ENCODE measurements at regions not wholly inside any gene's neighbourhood (a gene's known extent, or its start where the extent isn't known, plus 50 kb on each side); places are given as distances from the start of the nearest gene placed in this dataset.

- Histone ChIP-seq H3K79me1 (ENCODE audit: low read length) (no peaks in the 10 kb centered on the region), H2AK5ac (ENCODE audit: low read length) (no peak overlapping the region), H3K36me3 (ENCODE audit: control insufficient read depth, insufficient read depth, low read length) (no peaks in the 10 kb centered on the region), H4K8ac (ENCODE audit: low read depth, low read length) (no peak overlapping the region), H3K56ac (ENCODE audit: low read length) (no peak overlapping the region), H2BK120ac (ENCODE audit: low read depth, low read length) (no peak overlapping the region), H3K27ac (ENCODE audit: low read depth, low read length) (no peak overlapping the region), H3K27me3 (ENCODE audit: insufficient read depth, low read length, poor library complexity) (no peaks in the 10 kb centered on the region), H3K18ac (ENCODE audit: low read length) (no peak overlapping the region), H2BK5ac (ENCODE audit: low read length) (no peak overlapping the region), H3K23ac (ENCODE audit: low read length) (no peak overlapping the region), H3K9ac (ENCODE audit: low read length) (no peak overlapping the region), H3K4me2 (ENCODE audit: low read length) (no peak overlapping the region), H3K4me1 (ENCODE audit: control insufficient read depth, low read depth, low read length) (no peaks in the 10 kb centered on the region), H3K79me2 (ENCODE audit: control insufficient read depth, insufficient read depth, low read length) (no peaks in the 10 kb centered on the region), H2BK15ac (replicated peaks; ENCODE audit: low read depth) (no peak overlapping the region), H3K4me3 (ENCODE audit: low read length) (no peak overlapping the region), H3K4ac (ENCODE audit: low read depth, low read length) (no peak overlapping the region), H4K5ac (ENCODE audit: low read length) (no peak overlapping the region)
- no peak for DNase-seq
- no CpG with 5 or more reads among the region's 5 CpGs for WGBS (ENCODE audit: extremely low coverage, insufficient coverage, low lambda C conversion rate)
These were observed 771.0 kb downstream of the IRX1 start for GRCh38 chr5:4366628-4367027.

DNA sequence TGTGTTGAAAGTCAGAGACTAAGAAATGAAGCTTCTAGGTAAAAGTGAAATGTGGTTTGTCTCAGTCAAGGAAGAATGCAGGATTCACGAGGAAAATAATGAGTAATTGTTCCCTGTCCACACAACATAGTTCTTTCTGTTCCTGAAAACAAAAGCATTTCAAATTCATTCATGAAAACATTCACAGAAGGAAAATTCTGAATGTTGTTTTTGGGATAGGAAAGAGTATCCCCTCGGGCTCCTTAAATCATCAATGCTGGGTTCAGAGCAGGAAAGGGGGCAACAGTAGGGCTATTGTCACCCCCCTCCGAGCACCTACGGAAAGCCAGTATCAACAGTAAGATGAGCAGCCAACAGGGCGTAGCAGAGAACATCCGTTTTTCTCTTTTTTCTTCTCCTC is 769.9 kb upstream of the ADAMTS16 start:
- no CpG with 5 or more reads among the region's 6 CpGs for WGBS (ENCODE audit: extremely low coverage, insufficient coverage, low lambda C conversion rate)
- H3K4me2 ChIP-seq (ENCODE audit: low read length), result no peak overlapping the region
- H3K4me1 ChIP-seq (ENCODE audit: control insufficient read depth, low read depth, low read length), result no peaks in the 10 kb centered on the region

DNA sequence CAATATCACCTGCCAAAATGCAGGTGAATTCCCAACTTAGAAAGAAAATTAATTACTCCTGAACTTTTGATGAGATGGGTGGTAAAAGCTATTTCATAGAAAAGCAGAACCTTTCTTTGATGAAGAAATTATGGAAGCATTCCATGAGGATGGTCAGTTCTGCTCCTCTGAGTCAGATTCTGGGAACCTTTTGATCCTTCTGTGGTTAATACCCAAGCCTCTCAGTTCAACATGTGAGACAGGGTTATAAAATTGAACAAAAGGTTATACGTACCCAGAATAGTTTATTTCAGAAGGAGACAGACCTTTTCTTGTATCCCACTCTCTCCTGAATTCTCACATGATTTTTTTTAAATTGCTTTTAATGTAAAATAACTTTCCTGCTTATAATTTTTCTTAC is 767.6 kb upstream of the ADAMTS16 start:
- no peak overlapping the region for H3K4me3 ChIP-seq (ENCODE audit: low read length)
- H3K18ac ChIP-seq (ENCODE audit: low read length), result no peak overlapping the region
- no peak overlapping the region for H2BK15ac ChIP-seq (replicated peaks; ENCODE audit: low read depth)

More for the DNA sequence above, 769.9 kb upstream of the ADAMTS16 start:
- no peak overlapping the region for H2AK5ac ChIP-seq (ENCODE audit: low read length)
- no peak overlapping the region for H4K5ac ChIP-seq (ENCODE audit: low read length)
- H3K27ac ChIP-seq (ENCODE audit: low read depth, low read length), result no peak overlapping the region
- no peak overlapping the region for H4K8ac ChIP-seq (ENCODE audit: low read depth, low read length)
- H3K79me1 ChIP-seq (ENCODE audit: low read length), result no peaks in the 10 kb centered on the region
- no peak overlapping the region for H3K4ac ChIP-seq (ENCODE audit: low read depth, low read length)
- H3K18ac ChIP-seq (ENCODE audit: low read length), result no peak overlapping the region
- no peaks in the 10 kb centered on the region for H3K27me3 ChIP-seq (ENCODE audit: insufficient read depth, low read length, poor library complexity)
- H3K4me3 ChIP-seq (ENCODE audit: low read length), result no peak overlapping the region
- H3K9ac ChIP-seq (ENCODE audit: low read length), result no peak overlapping the region
- H2BK15ac ChIP-seq (replicated peaks; ENCODE audit: low read depth), result no peak overlapping the region
- H3K36me3 ChIP-seq (ENCODE audit: control insufficient read depth, insufficient read depth, low read length), result no peaks in the 10 kb centered on the region
- no peak overlapping the region for H3K23ac ChIP-seq (ENCODE audit: low read length)
- no peak for DNase-seq
- no peak overlapping the region for H2BK5ac ChIP-seq (ENCODE audit: low read length)
- no peak overlapping the region for H2BK120ac ChIP-seq (ENCODE audit: low read depth, low read length)
- no peak overlapping the region for H3K56ac ChIP-seq (ENCODE audit: low read length)
- no peaks in the 10 kb centered on the region for H3K79me2 ChIP-seq (ENCODE audit: control insufficient read depth, insufficient read depth, low read length)

DNA sequence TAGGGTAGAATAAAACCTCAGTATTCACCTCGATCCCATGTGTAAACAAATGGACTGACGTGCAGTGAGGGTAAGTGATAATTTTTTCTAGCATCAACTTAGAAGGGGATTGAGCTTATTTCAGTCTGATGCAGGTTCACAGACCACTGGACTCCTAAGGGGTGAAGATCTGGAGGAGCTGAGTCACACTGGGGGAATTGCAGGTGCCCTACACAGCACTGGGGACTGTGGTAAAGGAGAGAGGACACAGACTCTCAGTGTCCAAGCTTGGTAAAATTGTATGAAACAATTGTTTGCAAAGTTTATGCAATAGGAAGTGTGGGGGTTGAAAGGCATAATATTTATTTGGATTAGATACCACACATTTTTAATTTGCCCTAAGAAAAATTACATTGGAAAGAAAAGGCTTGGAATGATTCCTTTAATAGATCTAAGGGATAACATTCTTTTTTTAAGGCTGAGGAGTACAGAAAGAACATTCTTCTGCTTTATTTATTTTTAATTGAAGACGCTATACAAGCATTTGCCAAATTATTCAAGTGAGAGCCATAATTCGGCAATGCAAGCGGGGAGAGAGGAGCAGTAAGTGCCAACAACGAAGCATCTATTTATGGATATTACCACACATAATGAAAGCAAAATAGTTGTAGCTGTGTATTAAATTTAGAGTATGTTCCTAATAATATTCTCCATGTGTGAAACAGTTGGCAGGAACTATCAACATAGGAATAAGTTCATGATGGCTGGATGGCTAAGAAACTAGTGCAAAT is 766.9 kb upstream of the ADAMTS16 start:
- Histone ChIP-seq H4K5ac (ENCODE audit: low read length) (no peak overlapping the region), H3K27ac (ENCODE audit: low read depth, low read length) (no peak overlapping the region), H3K4ac (ENCODE audit: low read depth, low read length) (no peak overlapping the region), H2BK120ac (ENCODE audit: low read depth, low read length) (no peak overlapping the region), H3K79me1 (ENCODE audit: low read length) (no peaks in the 10 kb centered on the region), H3K23ac (ENCODE audit: low read length) (no peak overlapping the region), H3K56ac (ENCODE audit: low read length) (no peak overlapping the region), H4K8ac (ENCODE audit: low read depth, low read length) (no peak overlapping the region), H3K9ac (ENCODE audit: low read length) (no peak overlapping the region), H3K36me3 (ENCODE audit: control insufficient read depth, insufficient read depth, low read length) (no peaks in the 10 kb centered on the region), H3K18ac (ENCODE audit: low read length) (no peak overlapping the region), H3K27me3 (ENCODE audit: insufficient read depth, low read length, poor library complexity) (no peaks in the 10 kb centered on the region), H3K79me2 (ENCODE audit: control insufficient read depth, insufficient read depth, low read length) (no peaks in the 10 kb centered on the region), H2BK5ac (ENCODE audit: low read length) (no peak overlapping the region), H3K4me3 (ENCODE audit: low read length) (no peak overlapping the region), H2BK15ac (replicated peaks; ENCODE audit: low read depth) (no peak overlapping the region), H3K4me1 (ENCODE audit: control insufficient read depth, low read depth, low read length) (no peaks in the 10 kb centered on the region), H2AK5ac (ENCODE audit: low read length) (no peak overlapping the region), H3K4me2 (ENCODE audit: low read length) (no peak overlapping the region)
- DNase-seq, result no peak
- no CpG with 5 or more reads among the region's 6 CpGs for WGBS (ENCODE audit: extremely low coverage, insufficient coverage, low lambda C conversion rate)

More for the DNA sequence above, 767.6 kb upstream of the ADAMTS16 start:
- H3K36me3 ChIP-seq (ENCODE audit: control insufficient read depth, insufficient read depth, low read length), result no peaks in the 10 kb centered on the region
- H3K79me1 ChIP-seq (ENCODE audit: low read length), result no peaks in the 10 kb centered on the region
- no peaks in the 10 kb centered on the region for H3K27me3 ChIP-seq (ENCODE audit: insufficient read depth, low read length, poor library complexity)
- no CpG with 5 or more reads among the region's 1 CpG for WGBS (ENCODE audit: extremely low coverage, insufficient coverage, low lambda C conversion rate)
- H3K9ac ChIP-seq (ENCODE audit: low read length), result no peak overlapping the region
- H2AK5ac ChIP-seq (ENCODE audit: low read length), result no peak overlapping the region
- no peak overlapping the region for H4K5ac ChIP-seq (ENCODE audit: low read length)
- H3K4me1 ChIP-seq (ENCODE audit: control insufficient read depth, low read depth, low read length), result no peaks in the 10 kb centered on the region
- H3K79me2 ChIP-seq (ENCODE audit: control insufficient read depth, insufficient read depth, low read length), result no peaks in the 10 kb centered on the region
- H3K56ac ChIP-seq (ENCODE audit: low read length), result no peak overlapping the region
- no peak for DNase-seq
- H2BK120ac ChIP-seq (ENCODE audit: low read depth, low read length), result no peak overlapping the region
- H3K23ac ChIP-seq (ENCODE audit: low read length), result no peak overlapping the region
- no peak overlapping the region for H2BK5ac ChIP-seq (ENCODE audit: low read length)
- H4K8ac ChIP-seq (ENCODE audit: low read depth, low read length), result no peak overlapping the region
- no peak overlapping the region for H3K4ac ChIP-seq (ENCODE audit: low read depth, low read length)
- no peak overlapping the region for H3K27ac ChIP-seq (ENCODE audit: low read depth, low read length)
- H3K4me2 ChIP-seq (ENCODE audit: low read length), result no peak overlapping the region

GRCh38 chr5:4374866-4375265 is 765.3 kb upstream of the ADAMTS16 start:
- no peak overlapping the region for H3K18ac ChIP-seq (ENCODE audit: low read length)
- no peaks in the 10 kb centered on the region for H3K36me3 ChIP-seq (ENCODE audit: control insufficient read depth, insufficient read depth, low read length)
- no peaks in the 10 kb centered on the region for H3K79me1 ChIP-seq (ENCODE audit: low read length)
- H3K4me2 ChIP-seq (ENCODE audit: low read length), result no peak overlapping the region
- DNase-seq, result peak; percentile 57
- no peak overlapping the region for H3K23ac ChIP-seq (ENCODE audit: low read length)
- WGBS (ENCODE audit: extremely low coverage, insufficient coverage, low lambda C conversion rate), result no CpG with 5 or more reads among the region's 7 CpGs
- H3K4me3 ChIP-seq (ENCODE audit: low read length), result no peak overlapping the region
- H2BK120ac ChIP-seq (ENCODE audit: low read depth, low read length), result no peak overlapping the region
- no peak overlapping the region for H4K5ac ChIP-seq (ENCODE audit: low read length)
- H3K27ac ChIP-seq (ENCODE audit: low read depth, low read length), result no peak overlapping the region
- H4K8ac ChIP-seq (ENCODE audit: low read depth, low read length), result no peak overlapping the region
- no peaks in the 10 kb centered on the region for H3K27me3 ChIP-seq (ENCODE audit: insufficient read depth, low read length, poor library complexity)
- no peak overlapping the region for H3K4ac ChIP-seq (ENCODE audit: low read depth, low read length)
- H3K79me2 ChIP-seq (ENCODE audit: control insufficient read depth, insufficient read depth, low read length), result no peaks in the 10 kb centered on the region
- H3K56ac ChIP-seq (ENCODE audit: low read length), result no peak overlapping the region
- no peak overlapping the region for H2AK5ac ChIP-seq (ENCODE audit: low read length)
- no peak overlapping the region for H2BK15ac ChIP-seq (replicated peaks; ENCODE audit: low read depth)
- no peak overlapping the region for H3K9ac ChIP-seq (ENCODE audit: low read length)
- H2BK5ac ChIP-seq (ENCODE audit: low read length), result no peak overlapping the region
- H3K4me1 ChIP-seq (ENCODE audit: control insufficient read depth, low read depth, low read length), result no peaks in the 10 kb centered on the region

DNA sequence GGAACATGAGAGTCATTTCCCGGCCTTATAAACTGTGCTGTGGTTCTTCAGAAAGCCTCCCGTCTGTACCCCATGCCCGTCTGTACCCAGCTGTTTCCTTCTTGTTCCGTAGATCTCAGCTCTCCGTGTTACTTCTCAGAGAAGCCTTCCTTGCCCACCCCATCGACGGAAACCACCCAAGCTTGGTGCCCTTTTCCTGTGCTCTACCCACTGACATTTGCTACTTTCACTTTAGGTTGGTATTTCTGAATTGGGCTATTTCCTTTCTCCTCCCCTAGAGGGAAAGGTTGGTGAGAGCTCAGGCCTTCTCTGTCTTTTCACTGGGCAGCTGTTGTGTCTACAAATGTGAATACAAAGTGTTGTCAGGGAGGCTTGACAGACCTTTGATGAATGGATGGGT is 764.5 kb upstream of the ADAMTS16 start:
- H3K4me3 ChIP-seq (ENCODE audit: low read length), result no peak overlapping the region
- no peaks in the 10 kb centered on the region for H3K4me1 ChIP-seq (ENCODE audit: control insufficient read depth, low read depth, low read length)
- H3K9ac ChIP-seq (ENCODE audit: low read length), result no peak overlapping the region
- H2AK5ac ChIP-seq (ENCODE audit: low read length), result no peak overlapping the region
- no peak overlapping the region for H4K8ac ChIP-seq (ENCODE audit: low read depth, low read length)
- no peak overlapping the region for H2BK5ac ChIP-seq (ENCODE audit: low read length)
- H3K4me2 ChIP-seq (ENCODE audit: low read length), result no peak overlapping the region
- no peak overlapping the region for H3K4ac ChIP-seq (ENCODE audit: low read depth, low read length)
- H3K27me3 ChIP-seq (ENCODE audit: insufficient read depth, low read length, poor library complexity), result no peaks in the 10 kb centered on the region
- DNase-seq, result no peak
- H3K79me2 ChIP-seq (ENCODE audit: control insufficient read depth, insufficient read depth, low read length), result no peaks in the 10 kb centered on the region
- no peaks in the 10 kb centered on the region for H3K36me3 ChIP-seq (ENCODE audit: control insufficient read depth, insufficient read depth, low read length)
- H4K5ac ChIP-seq (ENCODE audit: low read length), result no peak overlapping the region
- no peak overlapping the region for H3K23ac ChIP-seq (ENCODE audit: low read length)
- H2BK15ac ChIP-seq (replicated peaks; ENCODE audit: low read depth), result no peak overlapping the region
- H3K27ac ChIP-seq (ENCODE audit: low read depth, low read length), result no peak overlapping the region
- H3K79me1 ChIP-seq (ENCODE audit: low read length), result no peaks in the 10 kb centered on the region
- no peak overlapping the region for H3K18ac ChIP-seq (ENCODE audit: low read length)
- H2BK120ac ChIP-seq (ENCODE audit: low read depth, low read length), result no peak overlapping the region
- H3K56ac ChIP-seq (ENCODE audit: low read length), result no peak overlapping the region
- no CpG with 5 or more reads among the region's 7 CpGs for whole genome bisulfite sequencing (ENCODE audit: extremely low coverage, insufficient coverage, low lambda C conversion rate)
